Frontal cortex (tissue), 3 donors: ENCODE measurements at regions not wholly inside any gene's neighbourhood (a gene's known extent, or its start where the extent isn't known, plus 50 kb on each side); places are given as distances from the start of the nearest gene placed in this dataset.

ENCODE experiments used
- DNase-seq, 2 donors: peaks; one replicate each; pipeline ENCODE4 v3.0.0; 2012; ENCODE audit warnings: low spot score in 2 of 2
- FAIRE-seq: peaks from 2 replicates; lab custom pipeline; 2012; peaks lifted over from hg19 to GRCh38; lab: Jason Lieb, UNC
- donor health status: control.
- donor health status: control.
- donor health status: control.

GRCh38 chr7:136807598-136807997 lies 60.9 kb upstream of the CHRM2 start:
- DNase-seq (no peak), FAIRE-seq (no peak)

- no peak for FAIRE-seq
- DNase-seq, result no peak
Measured at GRCh38 chr7:136803028-136803427, 65.4 kb upstream of the CHRM2 start.

GRCh38 chr7:136783934-136784333 lies 84.5 kb upstream of the CHRM2 start:
- no peak for DNase-seq
- FAIRE-seq, result no peak

GRCh38 chr7:136741941-136742340 lies 126.5 kb upstream of the CHRM2 start:
- FAIRE-seq, result no peak

GRCh38 chr7:136728945-136729344 lies 139.5 kb upstream of the CHRM2 start:
- no peak for FAIRE-seq

More at GRCh38 chr7:136741941-136742340, 126.5 kb upstream of the CHRM2 start:
- DNase-seq, result no peak

GRCh38 chr7:136726460-136726859 lies 142.0 kb upstream of the CHRM2 start:
- no peak for FAIRE-seq
- DNase-seq, result no peak

More at GRCh38 chr7:136728945-136729344, 139.5 kb upstream of the CHRM2 start:
- DNase-seq, result no peak

- no peak for FAIRE-seq
- no peak for DNase-seq
Measured at GRCh38 chr7:136717910-136718557, 150.4 kb upstream of the CHRM2 start.

- DNase-seq, result no peak
- no peak for FAIRE-seq
Measured at GRCh38 chr7:136714062-136714461, 154.4 kb upstream of the CHRM2 start.

GRCh38 chr7:136710751-136711150 lies 157.7 kb upstream of the CHRM2 start:
- FAIRE-seq (no peak), DNase-seq (no peak)

- DNase-seq, result no peak
Measured at GRCh38 chr7:136709876-136710275, 158.6 kb upstream of the CHRM2 start.

GRCh38 chr7:136702913-136703312 lies 165.5 kb upstream of the CHRM2 start:
- DNase-seq (no peak), FAIRE-seq (no peak)

More at GRCh38 chr7:136709876-136710275, 158.6 kb upstream of the CHRM2 start:
- no peak for FAIRE-seq

GRCh38 chr7:136698977-136699376 lies 169.5 kb upstream of the CHRM2 start:
- no peak for FAIRE-seq
- no peak for DNase-seq

GRCh38 chr7:136698231-136698630 lies 170.2 kb upstream of the CHRM2 start:
- FAIRE-seq (no peak), DNase-seq (no peak)

GRCh38 chr7:136697271-136697670 lies 171.2 kb upstream of the CHRM2 start:
- DNase-seq (no peak), FAIRE-seq (no peak)

GRCh38 chr7:136693166-136694119 lies 175.0 kb upstream of the CHRM2 start:
- DNase-seq (no peak), FAIRE-seq (no peak)

GRCh38 chr7:136692221-136692620 lies 176.2 kb upstream of the CHRM2 start:
- FAIRE-seq (no peak), DNase-seq (no peak)

- DNase-seq (no peak), FAIRE-seq (no peak)
Measured at GRCh38 chr7:136688601-136689000, 179.9 kb upstream of the CHRM2 start.

- DNase-seq (no peak), FAIRE-seq (no peak)
Measured at GRCh38 chr7:136687693-136688322, 180.6 kb upstream of the CHRM2 start.

- DNase-seq, result no peak
- no peak for FAIRE-seq
Measured at GRCh38 chr7:136685501-136686173, 182.8 kb upstream of the CHRM2 start.
